ENCODE measurements at regions not wholly inside any gene's neighbourhood (a gene's known extent, or its start where the extent isn't known, plus 50 kb on each side); places are given as distances from the start of the nearest gene placed in this dataset.

DNA sequence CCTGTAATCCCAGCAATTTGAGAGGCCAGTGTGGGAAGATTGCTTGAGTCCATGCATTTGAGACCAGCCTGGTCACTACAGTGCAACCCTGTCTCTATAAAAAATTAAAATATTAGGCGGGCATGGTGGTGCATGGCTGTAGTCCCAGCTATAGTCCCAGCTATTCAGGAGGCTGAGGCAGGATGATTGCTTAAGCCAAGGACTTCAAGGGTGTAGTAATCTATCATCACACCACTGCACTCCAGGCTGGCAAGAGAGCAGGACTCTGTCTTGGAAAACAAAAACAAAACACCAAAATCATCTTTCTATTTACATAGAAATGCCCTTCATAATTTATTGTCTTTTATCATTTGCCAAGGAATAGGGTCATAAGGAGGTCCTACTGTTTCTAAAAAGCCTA is 1274.1 kb upstream of the NCAM2 start:
- TF ChIP-seq, protein P1, sequence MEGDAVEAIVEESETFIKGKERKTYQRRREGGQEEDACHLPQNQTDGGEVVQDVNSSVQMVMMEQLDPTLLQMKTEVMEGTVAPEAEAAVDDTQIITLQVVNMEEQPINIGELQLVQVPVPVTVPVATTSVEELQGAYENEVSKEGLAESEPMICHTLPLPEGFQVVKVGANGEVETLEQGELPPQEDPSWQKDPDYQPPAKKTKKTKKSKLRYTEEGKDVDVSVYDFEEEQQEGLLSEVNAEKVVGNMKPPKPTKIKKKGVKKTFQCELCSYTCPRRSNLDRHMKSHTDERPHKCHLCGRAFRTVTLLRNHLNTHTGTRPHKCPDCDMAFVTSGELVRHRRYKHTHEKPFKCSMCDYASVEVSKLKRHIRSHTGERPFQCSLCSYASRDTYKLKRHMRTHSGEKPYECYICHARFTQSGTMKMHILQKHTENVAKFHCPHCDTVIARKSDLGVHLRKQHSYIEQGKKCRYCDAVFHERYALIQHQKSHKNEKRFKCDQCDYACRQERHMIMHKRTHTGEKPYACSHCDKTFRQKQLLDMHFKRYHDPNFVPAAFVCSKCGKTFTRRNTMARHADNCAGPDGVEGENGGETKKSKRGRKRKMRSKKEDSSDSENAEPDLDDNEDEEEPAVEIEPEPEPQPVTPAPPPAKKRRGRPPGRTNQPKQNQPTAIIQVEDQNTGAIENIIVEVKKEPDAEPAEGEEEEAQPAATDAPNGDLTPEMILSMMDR (IDR thresholded peaks at IDR 0.05), result no peak
- DNase-seq (ENCODE audit: low spot score), result no peak
- no peaks in the 10 kb centered on the region for H3K4me1 ChIP-seq
- H3K9me3 ChIP-seq, result no peaks in the 10 kb centered on the region
- H3K4me3 ChIP-seq, result no peak overlapping the region
- no peaks in the 10 kb centered on the region for H3K36me3 ChIP-seq
- no peak overlapping the region for H3K27ac ChIP-seq
- H3K27me3 ChIP-seq, result no peaks in the 10 kb centered on the region

DNA sequence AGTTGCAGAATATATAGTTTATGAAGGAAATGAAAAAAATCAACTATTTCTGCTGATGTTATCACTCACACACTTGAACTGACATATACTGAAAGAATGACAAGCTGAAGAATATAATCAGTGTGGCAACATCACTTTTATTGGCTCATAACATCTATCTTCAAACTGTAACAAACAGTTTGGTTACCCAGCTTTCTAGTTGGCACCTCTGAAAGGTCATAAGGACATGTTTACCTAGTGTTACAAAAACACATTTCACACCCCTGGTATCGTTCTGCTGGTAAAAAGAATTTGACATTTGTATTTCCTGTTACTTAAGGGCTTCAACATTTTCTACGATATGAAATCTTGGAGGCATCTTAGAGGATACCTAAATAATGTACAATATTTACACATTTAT is 1267.0 kb upstream of the NCAM2 start:
- H3K9me3 ChIP-seq, result no peaks in the 10 kb centered on the region
- H3K4me3 ChIP-seq, result no peak overlapping the region
- DNase-seq (ENCODE audit: low spot score), result no peak
- H3K4me1 ChIP-seq, result no peaks in the 10 kb centered on the region
- H3K27ac ChIP-seq, result no peak overlapping the region
- no peaks in the 10 kb centered on the region for H3K36me3 ChIP-seq
- H3K27me3 ChIP-seq, result no peaks in the 10 kb centered on the region
- TF ChIP-seq, protein P1 (IDR thresholded peaks at IDR 0.05), result no peak

DNA sequence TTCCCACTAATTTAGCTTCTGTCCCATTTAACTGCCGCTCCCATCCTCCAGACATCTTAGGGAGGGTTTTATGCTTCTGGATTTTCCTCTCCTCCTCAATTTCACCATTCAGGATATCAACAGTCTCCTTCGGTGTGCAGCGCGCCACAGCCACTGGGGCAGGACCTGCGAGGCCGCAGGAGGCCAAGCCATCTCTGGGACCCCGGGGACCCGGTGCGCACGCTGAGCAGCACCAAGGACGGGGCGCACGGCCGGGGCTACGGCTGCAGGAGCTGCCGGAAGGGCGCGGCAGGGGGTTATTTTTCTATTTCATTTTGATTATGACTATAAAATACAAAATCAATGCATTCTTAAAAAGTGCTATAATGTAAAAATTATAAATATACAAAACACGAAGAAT is 1238.4 kb upstream of the NCAM2 start:
- no peaks in the 10 kb centered on the region for H3K27me3 ChIP-seq
- TF ChIP-seq, protein P1 (IDR thresholded peaks at IDR 0.05), result no peak
- no peak overlapping the region for H3K4me3 ChIP-seq
- no peak for DNase-seq (ENCODE audit: low spot score)
- no peak overlapping the region for H3K27ac ChIP-seq
- no peaks in the 10 kb centered on the region for H3K36me3 ChIP-seq
- no peaks in the 10 kb centered on the region for H3K4me1 ChIP-seq
- H3K9me3 ChIP-seq, result no peaks in the 10 kb centered on the region

DNA sequence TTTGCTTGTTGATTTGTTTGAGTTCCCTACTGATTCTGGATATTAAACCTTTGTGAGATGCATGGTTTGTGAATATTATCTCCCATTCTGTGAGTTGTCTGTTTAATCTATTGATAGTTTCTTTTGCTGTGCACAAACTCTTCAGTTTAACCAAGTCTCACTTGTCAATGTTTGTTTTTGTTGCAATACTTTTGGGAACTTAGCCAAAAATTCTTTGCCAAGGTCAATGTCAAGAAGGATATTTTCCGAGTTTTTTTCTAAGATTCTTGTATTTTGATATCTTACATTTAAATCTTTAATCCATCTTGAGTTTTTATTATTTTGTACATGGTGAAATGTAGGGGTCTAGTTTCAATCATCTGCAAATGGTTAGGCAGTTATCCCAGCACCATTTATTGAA is 1230.7 kb upstream of the NCAM2 start:
- Histone ChIP-seq H3K9me3 (no peaks in the 10 kb centered on the region), H3K27ac (no peak overlapping the region), H3K4me3 (no peak overlapping the region), H3K27me3 (no peaks in the 10 kb centered on the region), H3K36me3 (no peaks in the 10 kb centered on the region), H3K4me1 (no peaks in the 10 kb centered on the region)
- TF ChIP-seq, protein P1 (IDR thresholded peaks at IDR 0.05), result no peak
- DNase-seq (ENCODE audit: low spot score), result no peak

DNA sequence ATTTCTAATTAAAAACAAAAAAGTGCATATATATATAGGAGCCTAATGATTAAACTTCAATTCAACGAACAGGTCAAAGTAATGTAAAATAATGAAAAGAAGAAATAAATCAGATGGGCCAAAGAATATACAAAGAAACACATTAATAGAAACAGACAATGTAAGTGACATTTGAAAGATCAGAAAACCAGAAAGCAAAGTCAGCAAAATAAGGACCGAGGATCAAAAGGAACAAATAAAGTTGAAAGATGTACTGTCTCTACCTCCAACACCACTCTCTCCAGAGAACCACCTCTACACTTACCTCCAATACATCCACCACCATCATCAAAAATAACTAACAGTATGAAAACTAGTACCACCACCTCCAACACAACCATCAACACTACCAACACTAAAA is 1226.3 kb upstream of the NCAM2 start:
- Histone ChIP-seq H3K27ac (no peak overlapping the region), H3K9me3 (no peaks in the 10 kb centered on the region), H3K27me3 (no peaks in the 10 kb centered on the region), H3K4me1 (no peaks in the 10 kb centered on the region), H3K36me3 (no peaks in the 10 kb centered on the region), H3K4me3 (no peak overlapping the region)
- TF ChIP-seq, protein P1 (IDR thresholded peaks at IDR 0.05), result no peak
- DNase-seq (ENCODE audit: low spot score), result no peak

DNA sequence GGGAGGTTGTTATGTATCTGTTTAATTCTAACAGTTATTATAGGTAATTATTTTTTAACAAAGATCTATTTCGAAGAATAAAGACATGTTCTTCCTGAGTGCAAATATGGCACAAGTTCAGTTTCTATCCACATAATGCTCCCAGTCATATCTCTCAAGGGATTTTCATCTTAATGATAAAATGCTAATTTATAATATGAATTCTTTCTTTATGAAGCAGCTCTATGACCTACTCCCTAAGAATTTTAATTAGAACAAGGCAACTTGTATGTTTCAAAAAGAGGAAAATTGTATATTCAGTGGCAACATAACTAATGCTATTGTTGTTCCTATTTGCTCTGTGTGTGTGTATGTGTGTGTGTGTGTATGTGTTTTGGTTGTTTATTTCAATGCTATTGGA is 1222.1 kb upstream of the NCAM2 start:
- Histone ChIP-seq H3K4me1 (no peaks in the 10 kb centered on the region), H3K27ac (no peak overlapping the region), H3K36me3 (no peaks in the 10 kb centered on the region), H3K9me3 (peaks cover 0 to 10% of the 10 kb centered on the region in 2 donors), H3K4me3 (no peak overlapping the region), H3K27me3 (no peaks in the 10 kb centered on the region)
- no peak for DNase-seq (ENCODE audit: low spot score)
- TF ChIP-seq, protein P1 (IDR thresholded peaks at IDR 0.05), result no peak

All from right atrium auricular region (tissue), 2 donors.